ENCODE measurements at regions not wholly inside any gene's neighbourhood (a gene's known extent, or its start where the extent isn't known, plus 50 kb on each side); places are given as distances from the start of the nearest gene placed in this dataset.
"Not testable (repeated sequence)": the region's sequence is repeated elsewhere in the genome, so short reads cannot be mapped to it uniquely, and the experiment has no call there.

DNA sequence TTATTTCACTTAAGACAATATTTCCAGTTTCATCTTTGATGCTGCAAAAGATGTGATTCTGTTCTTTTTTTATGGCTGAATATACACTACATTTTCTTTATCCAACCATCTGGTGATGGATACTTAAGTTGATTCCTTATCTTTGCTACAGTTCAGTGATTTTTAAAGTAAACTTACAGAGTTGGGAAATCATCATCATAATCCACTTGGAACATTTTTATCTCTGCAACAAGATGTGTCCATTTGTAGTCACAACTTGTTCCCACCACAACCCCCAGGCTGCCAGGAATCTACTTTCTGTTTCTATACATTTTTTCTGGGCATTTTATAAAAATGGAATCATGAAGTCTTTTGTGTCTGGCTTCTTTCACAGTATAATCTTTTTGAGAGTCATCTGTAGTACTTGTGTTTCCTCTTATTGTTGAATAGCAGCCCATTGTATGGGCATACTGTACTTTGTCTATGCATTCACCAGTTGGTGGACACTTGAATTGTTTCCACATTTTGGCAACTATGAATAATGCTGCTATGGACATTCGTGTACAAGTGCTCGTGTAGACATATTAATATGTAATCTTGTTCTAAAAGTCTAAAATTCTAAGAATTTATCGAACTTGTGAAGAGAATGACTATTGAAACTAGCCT is 212.5 kb upstream of the DDHD1 start:
- Histone ChIP-seq H3K4me2 (ENCODE audit: low read depth, low read length, poor library complexity, severe bottlenecking) (no peak overlapping the region), H2AFZ (ENCODE audit: low read depth, low read length, severe bottlenecking) (no peak overlapping the region), H3K4me3 (ENCODE audit: insufficient read depth, low read length, poor library complexity, severe bottlenecking) (no peak overlapping the region), H4K20me1 (ENCODE audit: low read depth, low read length) (no peaks in the 10 kb centered on the region), H3K27ac (ENCODE audit: low read depth, low read length) (no peak overlapping the region), H3K79me2 (ENCODE audit: insufficient read depth, low read length) (no peaks in the 10 kb centered on the region), H3K9me3 (ENCODE audit: insufficient read depth, low read length) (no peaks in the 10 kb centered on the region), H3F3A (ENCODE audit: insufficient read depth) (no peaks in the 10 kb centered on the region), H3K9me2 (replicated peaks; ENCODE audit: insufficient read depth, low read length) (no peaks in the 10 kb centered on the region), H3K27me3 (ENCODE audit: low read length) (no peaks in the 10 kb centered on the region), H3K9ac (ENCODE audit: low read length) (no peak overlapping the region), H3K36me3 (ENCODE audit: low read length) (no peaks in the 10 kb centered on the region)
- TF ChIP-seq, protein P1, sequence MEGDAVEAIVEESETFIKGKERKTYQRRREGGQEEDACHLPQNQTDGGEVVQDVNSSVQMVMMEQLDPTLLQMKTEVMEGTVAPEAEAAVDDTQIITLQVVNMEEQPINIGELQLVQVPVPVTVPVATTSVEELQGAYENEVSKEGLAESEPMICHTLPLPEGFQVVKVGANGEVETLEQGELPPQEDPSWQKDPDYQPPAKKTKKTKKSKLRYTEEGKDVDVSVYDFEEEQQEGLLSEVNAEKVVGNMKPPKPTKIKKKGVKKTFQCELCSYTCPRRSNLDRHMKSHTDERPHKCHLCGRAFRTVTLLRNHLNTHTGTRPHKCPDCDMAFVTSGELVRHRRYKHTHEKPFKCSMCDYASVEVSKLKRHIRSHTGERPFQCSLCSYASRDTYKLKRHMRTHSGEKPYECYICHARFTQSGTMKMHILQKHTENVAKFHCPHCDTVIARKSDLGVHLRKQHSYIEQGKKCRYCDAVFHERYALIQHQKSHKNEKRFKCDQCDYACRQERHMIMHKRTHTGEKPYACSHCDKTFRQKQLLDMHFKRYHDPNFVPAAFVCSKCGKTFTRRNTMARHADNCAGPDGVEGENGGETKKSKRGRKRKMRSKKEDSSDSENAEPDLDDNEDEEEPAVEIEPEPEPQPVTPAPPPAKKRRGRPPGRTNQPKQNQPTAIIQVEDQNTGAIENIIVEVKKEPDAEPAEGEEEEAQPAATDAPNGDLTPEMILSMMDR (IDR thresholded peaks at IDR 0.05; ENCODE audit: insufficient read depth, low read length, poor library complexity, severe bottlenecking), result no peak
- TF ChIP-seq EZH2phosphoT487 (conservative IDR thresholded peaks at IDR 0.05; ENCODE audit: low read length), result no peak

DNA sequence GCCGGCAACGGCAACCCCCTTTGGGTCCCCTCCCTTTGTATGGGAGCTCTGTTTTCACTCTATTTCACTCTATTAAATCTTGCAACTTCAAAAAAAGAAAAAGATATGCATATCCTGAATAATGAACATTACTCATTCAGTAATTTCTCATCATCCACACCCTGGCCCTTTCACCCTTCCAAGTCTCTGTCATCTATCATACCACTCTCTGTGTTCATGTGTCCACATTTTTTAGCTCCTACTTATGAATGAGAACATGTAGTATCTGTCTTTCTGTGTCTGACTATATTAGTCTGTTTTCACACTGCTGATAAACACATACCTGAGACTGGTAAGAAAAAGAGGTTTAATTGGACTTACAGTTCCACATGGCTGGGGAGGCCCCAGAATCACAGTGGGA is 209.8 kb upstream of the DDHD1 start:
- not testable (repeated sequence) for H2AFZ ChIP-seq (ENCODE audit: low read depth, low read length, severe bottlenecking); H3K79me2 ChIP-seq (ENCODE audit: insufficient read depth, low read length); H3K9me3 ChIP-seq (ENCODE audit: insufficient read depth, low read length); H3K4me2 ChIP-seq (ENCODE audit: low read depth, low read length, poor library complexity, severe bottlenecking); H3K4me3 ChIP-seq (ENCODE audit: insufficient read depth, low read length, poor library complexity, severe bottlenecking); H3F3A ChIP-seq (ENCODE audit: insufficient read depth); H3K9me2 ChIP-seq (replicated peaks; ENCODE audit: insufficient read depth, low read length); H3K27me3 ChIP-seq (ENCODE audit: low read length); H4K20me1 ChIP-seq (ENCODE audit: low read depth, low read length); H3K36me3 ChIP-seq (ENCODE audit: low read length); H3K9ac ChIP-seq (ENCODE audit: low read length); H3K27ac ChIP-seq (ENCODE audit: low read depth, low read length)

DNA sequence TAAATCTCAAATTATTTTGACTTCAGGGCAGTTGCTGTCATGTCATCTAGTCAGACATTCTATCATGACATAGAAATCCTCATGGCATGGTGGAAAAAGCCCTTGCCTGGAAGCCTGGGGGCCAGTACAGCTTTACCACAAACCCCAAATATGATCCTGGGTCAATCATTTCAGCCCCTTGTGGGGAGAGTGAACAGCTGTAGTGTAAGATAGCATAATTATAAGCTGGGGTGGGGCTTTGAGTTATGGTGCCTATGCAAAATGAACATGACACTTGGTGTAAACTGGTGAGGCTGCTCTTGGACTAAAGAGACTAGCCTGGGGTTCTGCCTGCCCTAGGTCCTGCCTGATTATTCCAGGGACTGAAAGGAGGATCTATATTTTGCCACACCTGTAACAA is 207.7 kb upstream of the DDHD1 start:
- H3K4me2 ChIP-seq (ENCODE audit: low read depth, low read length, poor library complexity, severe bottlenecking), result no peak overlapping the region
- H3K27me3 ChIP-seq (ENCODE audit: low read length), result no peaks in the 10 kb centered on the region
- H3K4me3 ChIP-seq (ENCODE audit: insufficient read depth, low read length, poor library complexity, severe bottlenecking), result no peak overlapping the region
- no peaks in the 10 kb centered on the region for H3F3A ChIP-seq (ENCODE audit: insufficient read depth)
- no peaks in the 10 kb centered on the region for H4K20me1 ChIP-seq (ENCODE audit: low read depth, low read length)
- no peaks in the 10 kb centered on the region for H3K9me2 ChIP-seq (replicated peaks; ENCODE audit: insufficient read depth, low read length)
- H3K27ac ChIP-seq (ENCODE audit: low read depth, low read length), result no peak overlapping the region
- H3K36me3 ChIP-seq (ENCODE audit: low read length), result no peaks in the 10 kb centered on the region
- no peaks in the 10 kb centered on the region for H3K79me2 ChIP-seq (ENCODE audit: insufficient read depth, low read length)
- no peak overlapping the region for H3K9ac ChIP-seq (ENCODE audit: low read length)
- no peaks in the 10 kb centered on the region for H3K9me3 ChIP-seq (ENCODE audit: insufficient read depth, low read length)
- H2AFZ ChIP-seq (ENCODE audit: low read depth, low read length, severe bottlenecking), result no peak overlapping the region
- TF ChIP-seq, protein P1 (IDR thresholded peaks at IDR 0.05; ENCODE audit: insufficient read depth, low read length, poor library complexity, severe bottlenecking), result no peak
- no peak for TF ChIP-seq EZH2phosphoT487 (conservative IDR thresholded peaks at IDR 0.05; ENCODE audit: low read length)

DNA sequence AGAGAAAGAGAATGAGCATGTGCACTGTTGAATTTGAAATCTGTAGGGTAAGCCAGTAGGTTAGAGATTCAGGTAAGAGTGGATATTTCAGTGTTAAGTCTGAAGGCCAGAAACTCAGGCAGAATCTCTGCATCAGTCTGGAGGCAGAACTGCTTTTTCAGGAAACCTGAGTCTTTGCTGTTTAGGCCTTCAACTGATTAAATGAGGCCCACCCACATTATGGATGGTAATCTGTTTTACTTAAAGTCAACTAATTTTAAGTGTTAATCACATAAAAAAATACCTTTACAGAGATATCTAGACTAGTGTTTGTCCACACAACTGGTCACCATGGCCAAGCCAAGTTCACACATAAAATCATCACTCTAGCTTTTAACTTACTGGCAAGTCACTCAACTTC is 205.0 kb upstream of the DDHD1 start:
- Histone ChIP-seq H3K79me2 (ENCODE audit: insufficient read depth, low read length) (no peaks in the 10 kb centered on the region), H3K27ac (ENCODE audit: low read depth, low read length) (no peak overlapping the region), H3K9me3 (ENCODE audit: insufficient read depth, low read length) (no peaks in the 10 kb centered on the region), H3F3A (ENCODE audit: insufficient read depth) (no peaks in the 10 kb centered on the region), H2AFZ (ENCODE audit: low read depth, low read length, severe bottlenecking) (no peak overlapping the region), H3K4me3 (ENCODE audit: insufficient read depth, low read length, poor library complexity, severe bottlenecking) (no peak overlapping the region), H3K27me3 (ENCODE audit: low read length) (no peaks in the 10 kb centered on the region), H3K4me2 (ENCODE audit: low read depth, low read length, poor library complexity, severe bottlenecking) (no peak overlapping the region), H3K9me2 (replicated peaks; ENCODE audit: insufficient read depth, low read length) (no peaks in the 10 kb centered on the region), H3K36me3 (ENCODE audit: low read length) (no peaks in the 10 kb centered on the region), H3K9ac (ENCODE audit: low read length) (no peak overlapping the region), H4K20me1 (ENCODE audit: low read depth, low read length) (no peaks in the 10 kb centered on the region)
- TF ChIP-seq EZH2phosphoT487 (conservative IDR thresholded peaks at IDR 0.05; ENCODE audit: low read length), result no peak
- TF ChIP-seq, protein P1 (IDR thresholded peaks at IDR 0.05; ENCODE audit: insufficient read depth, low read length, poor library complexity, severe bottlenecking), result no peak

All from SU-DHL-6 (cell line).